Tibial nerve (tissue), 4 donors: ENCODE measurements at regions not wholly inside any gene's neighbourhood (a gene's known extent, or its start where the extent isn't known, plus 50 kb on each side); places are given as distances from the start of the nearest gene placed in this dataset.
"Not testable (repeated sequence)": the region's sequence is repeated elsewhere in the genome, so short reads cannot be mapped to it uniquely, and the experiment has no call there.

Experiments used
- DNase-seq, 2 donors: peaks; one replicate each; pipeline ENCODE4 v3.0.0-alpha.2; 2019; ENCODE audit warnings: low spot score in 2 of 2
- H3K27ac ChIP-seq, 4 donors: fragments of 200-600 bp; sonication (generic) in 3 of 4; one replicate each; pipeline ENCODE4 v1.5.1; 2017 to 2019; ENCODE audit warnings: mild to moderate bottlenecking in 1 of 4
- H3K27me3 ChIP-seq, 2 donors: fragments of 200-600 bp; sonication (generic) in 1 of 2; one replicate each; pipeline versions ENCODE4 v1.5.1 to v1.6.0; 2017 to 2019
- H3K36me3 ChIP-seq, 3 donors: fragments of 200-600 bp; sonication (generic); one replicate each; pipeline ENCODE4 v1.5.1; 2018 to 2019
- H3K4me1 ChIP-seq, 4 donors: fragments of 200-600 bp; sonication (generic) in 3 of 4; one replicate each; pipeline ENCODE4 v1.5.1; 2017 to 2019
- H3K4me3 ChIP-seq, 4 donors: fragments of 200-600 bp; sonication (generic) in 3 of 4; one replicate each; pipeline ENCODE4 v1.5.1; 2017 to 2019; ENCODE audit warnings: mild to moderate bottlenecking in 1 of 4, moderate library complexity in 1 of 4
- H3K9me3 ChIP-seq, 4 donors: fragments of 200-600 bp; sonication (generic) in 3 of 4; one replicate each; pipeline ENCODE4 v1.5.1; 2017 to 2019
- CTCF ChIP-seq, 5 experiments: fragments of 200-600 bp in 3 of 5; fragments of 450-650 bp in 2 of 5; sonication (generic) in 3 of 5; IDR thresholded peaks; one replicate each; pipeline ENCODE4 v1.5.1; 2016 to 2019; ENCODE audit warnings: antibody characterized with exemption in 5 of 5, mild to moderate bottlenecking in 3 of 5, moderate library complexity in 2 of 5
- EP300 ChIP-seq, 2 donors: sonication (generic); formaldehyde crosslinking; IDR thresholded peaks; one replicate each; pipeline ENCODE4 v1.6.1; 2017; ENCODE audit warnings: antibody characterized with exemption in 2 of 2, mild to moderate bottlenecking in 1 of 2
- POLR2A ChIP-seq, 2 donors: fragments of 450-650 bp; IDR thresholded peaks; one replicate each; pipeline ENCODE4 v1.6.1; 2017; ENCODE audit warnings: antibody characterized with exemption in 2 of 2, mild to moderate bottlenecking in 2 of 2, moderate library complexity in 2 of 2
- WGBS, 2 donors: methylation state at CpG; one replicate each; pipeline ENCODE4 v1.1.5; 2018; 5-methylcytosine and 5-hydroxymethylcytosine counted together

GRCh38 chr13:38090913-38091312 lies 221.3 kb upstream of the TRPC4 start:
- no peak overlapping the region for H3K4me3 ChIP-seq
- 19 to 35% methylated on average over 2 of the region's 2 CpGs for WGBS, 2 donors
- no peak for DNase-seq
- TF ChIP-seq POLR2A (IDR thresholded peaks at IDR 0.05) (no peak), EP300 (IDR thresholded peaks at IDR 0.05) (no peak), CTCF (IDR thresholded peaks at IDR 0.05) (no peak)
- H3K27me3 ChIP-seq: no peaks in the 10 kb centered on the region
- H3K9me3 ChIP-seq: peaks cover 0 to 18% (median 0%) of the 10 kb centered on the region in 4 donors
- peaks cover 0 to 7% (median 0%) of the 10 kb centered on the region in 3 donors for H3K36me3 ChIP-seq
- no peak overlapping the region for H3K27ac ChIP-seq
- H3K4me1 ChIP-seq: no peaks in the 10 kb centered on the region

- Histone ChIP-seq H3K27ac (no peak overlapping the region), H3K36me3 (peaks cover 0 to 7% (median 0%) of the 10 kb centered on the region in 3 donors), H3K4me1 (no peaks in the 10 kb centered on the region), H3K4me3 (no peak overlapping the region), H3K9me3 (peaks cover 0 to 36% (median 0%) of the 10 kb centered on the region in 4 donors), H3K27me3 (no peaks in the 10 kb centered on the region)
- 89 to 95% methylated on average over 3 to 4 of the region's 4 CpGs for WGBS, 2 donors
- DNase-seq: no peak
- TF ChIP-seq EP300 (IDR thresholded peaks at IDR 0.05) (no peak), CTCF (IDR thresholded peaks at IDR 0.05) (no peak), POLR2A (IDR thresholded peaks at IDR 0.05) (no peak)
These were observed 217.1 kb upstream of the TRPC4 start for GRCh38 chr13:38086721-38087120.

GRCh38 chr13:38086013-38086412 lies 216.4 kb upstream of the TRPC4 start:
- Histone ChIP-seq H3K4me1 (no peaks in the 10 kb centered on the region), H3K36me3 (peaks cover 0 to 7% (median 0%) of the 10 kb centered on the region in 3 donors), H3K9me3 (peaks cover 0 to 39% (median 0%) of the 10 kb centered on the region in 4 donors), H3K27me3 (no peaks in the 10 kb centered on the region), H3K27ac (no peak overlapping the region), H3K4me3 (no peak overlapping the region)
- 100% methylated on average over 2 to 3 of the region's 3 CpGs for WGBS, 2 donors
- no peak for DNase-seq
- TF ChIP-seq CTCF (IDR thresholded peaks at IDR 0.05) (no peak), POLR2A (IDR thresholded peaks at IDR 0.05) (no peak), EP300 (IDR thresholded peaks at IDR 0.05) (no peak)

- TF ChIP-seq EP300 (IDR thresholded peaks at IDR 0.05): no peak
- TF ChIP-seq POLR2A (IDR thresholded peaks at IDR 0.05): no peak
- no peak for TF ChIP-seq CTCF (IDR thresholded peaks at IDR 0.05)
- Histone ChIP-seq H3K27ac (no peak overlapping the region), H3K27me3 (no peaks in the 10 kb centered on the region), H3K36me3 (no peaks in the 10 kb centered on the region), H3K4me3 (no peak overlapping the region), H3K4me1 (no peaks in the 10 kb centered on the region), H3K9me3 (peaks cover 0 to 5% (median 0%) of the 10 kb centered on the region in 4 donors)
- DNase-seq: no peak
- WGBS, 2 donors: 60 to 69% methylated on average over 1 of the region's 1 CpG
These were observed 204.4 kb upstream of the TRPC4 start for GRCh38 chr13:38073931-38074330.

GRCh38 chr13:38072696-38073095 lies 203.1 kb upstream of the TRPC4 start:
- no peaks in the 10 kb centered on the region for H3K36me3 ChIP-seq
- H3K27ac ChIP-seq: no peak overlapping the region
- H3K27me3 ChIP-seq: no peaks in the 10 kb centered on the region
- DNase-seq: no peak
- no peak for TF ChIP-seq CTCF (IDR thresholded peaks at IDR 0.05)
- no peak for TF ChIP-seq POLR2A (IDR thresholded peaks at IDR 0.05)
- no peak for TF ChIP-seq EP300 (IDR thresholded peaks at IDR 0.05)
- no peaks in the 10 kb centered on the region for H3K4me1 ChIP-seq
- peaks cover 0 to under 1% (median 0%) of the 10 kb centered on the region in 4 donors for H3K9me3 ChIP-seq
- H3K4me3 ChIP-seq: no peak overlapping the region

- not testable (repeated sequence) for H3K4me3 ChIP-seq, DNase-seq, H3K9me3 ChIP-seq, H3K27ac ChIP-seq, H3K4me1 ChIP-seq, H3K36me3 ChIP-seq, H3K27me3 ChIP-seq
- 92 to 94% methylated on average over 5 of the region's 5 CpGs for WGBS, 2 donors
These were observed 201.8 kb upstream of the TRPC4 start for GRCh38 chr13:38071340-38071739.
